ENCODE measurements at regions not wholly inside any gene's neighbourhood (a gene's known extent, or its start where the extent isn't known, plus 50 kb on each side); places are given as distances from the start of the nearest gene placed in this dataset.

DNA sequence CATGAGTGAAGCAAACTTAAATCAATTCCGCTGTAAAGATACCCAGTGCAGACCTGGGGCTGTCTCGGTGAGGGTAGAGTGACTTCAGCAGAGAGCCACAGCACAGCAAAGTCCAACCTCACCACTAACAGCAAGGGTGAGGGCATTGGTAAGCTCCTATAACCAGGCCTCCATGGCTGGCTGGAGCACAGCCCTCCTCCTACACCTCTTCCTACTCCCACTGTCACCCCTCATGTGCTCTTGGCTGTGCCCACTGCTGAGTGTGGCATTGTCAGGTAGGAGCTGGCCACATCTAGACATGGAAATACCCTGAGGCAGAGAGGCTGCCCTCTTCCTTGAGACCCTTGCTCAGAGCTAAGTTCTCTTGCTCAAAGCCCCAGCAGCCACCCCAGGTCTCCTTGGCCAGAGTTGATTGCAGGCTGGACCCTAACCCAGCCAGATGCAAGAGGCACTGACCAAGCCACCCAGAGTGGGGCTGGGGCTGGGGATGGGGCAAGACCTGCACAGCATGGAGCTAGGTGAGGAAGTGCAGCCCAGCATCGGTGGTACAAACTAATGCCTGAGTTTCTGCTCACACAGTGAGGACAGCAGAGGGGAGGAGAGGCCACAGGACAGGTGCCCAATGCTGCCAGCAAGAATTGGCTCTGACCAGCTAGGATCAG is 77.6 kb upstream of the RAB6C start:
- TF ChIP-seq, protein P1, sequence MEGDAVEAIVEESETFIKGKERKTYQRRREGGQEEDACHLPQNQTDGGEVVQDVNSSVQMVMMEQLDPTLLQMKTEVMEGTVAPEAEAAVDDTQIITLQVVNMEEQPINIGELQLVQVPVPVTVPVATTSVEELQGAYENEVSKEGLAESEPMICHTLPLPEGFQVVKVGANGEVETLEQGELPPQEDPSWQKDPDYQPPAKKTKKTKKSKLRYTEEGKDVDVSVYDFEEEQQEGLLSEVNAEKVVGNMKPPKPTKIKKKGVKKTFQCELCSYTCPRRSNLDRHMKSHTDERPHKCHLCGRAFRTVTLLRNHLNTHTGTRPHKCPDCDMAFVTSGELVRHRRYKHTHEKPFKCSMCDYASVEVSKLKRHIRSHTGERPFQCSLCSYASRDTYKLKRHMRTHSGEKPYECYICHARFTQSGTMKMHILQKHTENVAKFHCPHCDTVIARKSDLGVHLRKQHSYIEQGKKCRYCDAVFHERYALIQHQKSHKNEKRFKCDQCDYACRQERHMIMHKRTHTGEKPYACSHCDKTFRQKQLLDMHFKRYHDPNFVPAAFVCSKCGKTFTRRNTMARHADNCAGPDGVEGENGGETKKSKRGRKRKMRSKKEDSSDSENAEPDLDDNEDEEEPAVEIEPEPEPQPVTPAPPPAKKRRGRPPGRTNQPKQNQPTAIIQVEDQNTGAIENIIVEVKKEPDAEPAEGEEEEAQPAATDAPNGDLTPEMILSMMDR (IDR thresholded peaks at IDR 0.05; ENCODE audit: low read depth, low read length, poor library complexity, severe bottlenecking): no peak
- no peak for TF ChIP-seq EZH2phosphoT487 (IDR thresholded peaks at IDR 0.05; ENCODE audit: borderline replicate concordance, low read length)

Data from DOHH2 (cell line).